BLaER1 treated with 17β-estradiol and CSF1 and Interleukin-3, amounts not matched to agents 10 nM and 100 nM (cell line): ENCODE measurements at regions not wholly inside any gene's neighbourhood (a gene's known extent, or its start where the extent isn't known, plus 50 kb on each side); places are given as distances from the start of the nearest gene placed in this dataset.

Source experiments
- H3K27ac ChIP-seq, 11 experiments: shearing (Covaris generic); formaldehyde crosslinking; 2 replicates each; pipeline ENCODE4 v1.8.1; 2022
- H3K27me3 ChIP-seq, 11 experiments: shearing (Covaris generic); formaldehyde crosslinking; 2 replicates each; pipeline ENCODE4 v1.8.1; 2022
- H3K36me3 ChIP-seq, 11 experiments: shearing (Covaris generic); formaldehyde crosslinking; 2 replicates each; pipeline ENCODE4 v1.8.1; 2022
- H3K4me1 ChIP-seq, 10 experiments: shearing (Covaris generic); formaldehyde crosslinking; 2 replicates each; pipeline ENCODE4 v1.8.1; 2022
- H3K4me2 ChIP-seq, 11 experiments: shearing (Covaris generic); formaldehyde crosslinking; 2 replicates each; pipeline ENCODE4 v1.8.1; 2022
- H3K4me3 ChIP-seq, 10 experiments: shearing (Covaris generic); formaldehyde crosslinking; 2 replicates each; pipeline ENCODE4 v1.8.1; 2022
- H3K9ac ChIP-seq, 11 experiments: shearing (Covaris generic); formaldehyde crosslinking; 2 replicates each; pipeline ENCODE4 v1.8.1; 2022
- H3K9me3 ChIP-seq, 11 experiments: shearing (Covaris generic); formaldehyde crosslinking; replicated peaks in 1 of 11; 2 replicates each; pipeline ENCODE4 v1.8.1; 2022
- H4K20me1 ChIP-seq, 11 experiments: shearing (Covaris generic); formaldehyde crosslinking; 2 replicates each; pipeline ENCODE4 v1.8.1; 2022
- Cebpa-rat ChIP-seq, 11 experiments: shearing (Covaris generic); IDR thresholded peaks; 2 replicates each; pipeline ENCODE4 v1.8.1; 2022

GRCh38 chr4:124806403-124806802 lies 93.9 kb upstream of the ANKRD50 start:
- no peak overlapping the region for H3K9ac ChIP-seq
- H3K4me2 ChIP-seq: no peak overlapping the region
- H3K4me1 ChIP-seq: no peaks in the 10 kb centered on the region
- no peaks in the 10 kb centered on the region for H3K36me3 ChIP-seq
- H4K20me1 ChIP-seq: no peaks in the 10 kb centered on the region
- no peaks in the 10 kb centered on the region for H3K27me3 ChIP-seq
- H3K9me3 ChIP-seq: peaks cover 0 to 5% (median 1%) of the 10 kb centered on the region in 11 experiments; a peak in 12 of 22 replicates
- no peak overlapping the region for H3K27ac ChIP-seq
- no peak for TF ChIP-seq Cebpa-rat (IDR thresholded peaks at IDR 0.05)
- no peak overlapping the region for H3K4me3 ChIP-seq

GRCh38 chr4:124804584-124804983 lies 92.1 kb upstream of the ANKRD50 start:
- Histone ChIP-seq H3K36me3 (no peaks in the 10 kb centered on the region), H3K27me3 (no peaks in the 10 kb centered on the region), H4K20me1 (no peaks in the 10 kb centered on the region), H3K9ac (no peak overlapping the region), H3K9me3 (no peaks in the 10 kb centered on the region), H3K4me2 (no peak overlapping the region), H3K4me3 (no peak overlapping the region), H3K4me1 (no peaks in the 10 kb centered on the region), H3K27ac (no peak overlapping the region)
- TF ChIP-seq Cebpa-rat (IDR thresholded peaks at IDR 0.05): no peak

- Histone ChIP-seq H3K36me3 (no peaks in the 10 kb centered on the region), H3K9ac (no peak overlapping the region), H3K27me3 (no peaks in the 10 kb centered on the region), H3K27ac (no peak overlapping the region), H4K20me1 (no peaks in the 10 kb centered on the region), H3K9me3 (no peaks in the 10 kb centered on the region), H3K4me1 (no peaks in the 10 kb centered on the region), H3K4me2 (no peak overlapping the region), H3K4me3 (no peak overlapping the region)
- TF ChIP-seq Cebpa-rat (IDR thresholded peaks at IDR 0.05): no peak
Measured at GRCh38 chr4:124804041-124804440, 91.5 kb upstream of the ANKRD50 start.

- no peaks in the 10 kb centered on the region for H3K27me3 ChIP-seq
- no peak overlapping the region for H3K4me2 ChIP-seq
- H3K27ac ChIP-seq: no peak overlapping the region
- no peaks in the 10 kb centered on the region for H4K20me1 ChIP-seq
- H3K4me3 ChIP-seq: no peak overlapping the region
- no peak for TF ChIP-seq Cebpa-rat (IDR thresholded peaks at IDR 0.05)
- H3K36me3 ChIP-seq: no peaks in the 10 kb centered on the region
- H3K4me1 ChIP-seq: no peaks in the 10 kb centered on the region
- no peaks in the 10 kb centered on the region for H3K9me3 ChIP-seq
- no peak overlapping the region for H3K9ac ChIP-seq
Measured at GRCh38 chr4:124803641-124804040, 91.1 kb upstream of the ANKRD50 start.

GRCh38 chr4:124803026-124803425 lies 90.5 kb upstream of the ANKRD50 start:
- no peak overlapping the region for H3K9ac ChIP-seq
- H4K20me1 ChIP-seq: no peaks in the 10 kb centered on the region
- H3K36me3 ChIP-seq: no peaks in the 10 kb centered on the region
- TF ChIP-seq Cebpa-rat (IDR thresholded peaks at IDR 0.05): no peak
- no peaks in the 10 kb centered on the region for H3K4me1 ChIP-seq
- H3K4me2 ChIP-seq: no peak overlapping the region
- H3K27me3 ChIP-seq: no peaks in the 10 kb centered on the region
- H3K9me3 ChIP-seq: no peaks in the 10 kb centered on the region
- H3K4me3 ChIP-seq: no peak overlapping the region
- no peak overlapping the region for H3K27ac ChIP-seq

GRCh38 chr4:124797223-124797622 lies 84.7 kb upstream of the ANKRD50 start:
- H4K20me1 ChIP-seq: no peaks in the 10 kb centered on the region
- no peak for TF ChIP-seq Cebpa-rat (IDR thresholded peaks at IDR 0.05)
- H3K9ac ChIP-seq: no peak overlapping the region
- no peaks in the 10 kb centered on the region for H3K9me3 ChIP-seq
- H3K27me3 ChIP-seq: no peaks in the 10 kb centered on the region
- no peaks in the 10 kb centered on the region for H3K4me1 ChIP-seq
- H3K4me3 ChIP-seq: no peak overlapping the region
- no peak overlapping the region for H3K4me2 ChIP-seq
- H3K36me3 ChIP-seq: no peaks in the 10 kb centered on the region
- no peak overlapping the region for H3K27ac ChIP-seq

GRCh38 chr4:124790471-124790870 lies 77.9 kb upstream of the ANKRD50 start:
- H3K9me3 ChIP-seq: no peaks in the 10 kb centered on the region
- no peaks in the 10 kb centered on the region for H3K4me1 ChIP-seq
- H3K36me3 ChIP-seq: no peaks in the 10 kb centered on the region
- H4K20me1 ChIP-seq: no peaks in the 10 kb centered on the region
- TF ChIP-seq Cebpa-rat (IDR thresholded peaks at IDR 0.05): no peak
- no peaks in the 10 kb centered on the region for H3K27me3 ChIP-seq
- no peak overlapping the region for H3K27ac ChIP-seq
- H3K4me2 ChIP-seq: no peak overlapping the region
- H3K9ac ChIP-seq: no peak overlapping the region
- no peak overlapping the region for H3K4me3 ChIP-seq

GRCh38 chr4:124786634-124787033 lies 74.1 kb upstream of the ANKRD50 start:
- H3K9ac ChIP-seq: no peak overlapping the region
- H3K9me3 ChIP-seq: no peaks in the 10 kb centered on the region
- no peak overlapping the region for H3K4me2 ChIP-seq
- H4K20me1 ChIP-seq: no peaks in the 10 kb centered on the region
- no peaks in the 10 kb centered on the region for H3K4me1 ChIP-seq
- H3K36me3 ChIP-seq: no peaks in the 10 kb centered on the region
- no peak overlapping the region for H3K4me3 ChIP-seq
- no peaks in the 10 kb centered on the region for H3K27me3 ChIP-seq
- TF ChIP-seq Cebpa-rat (IDR thresholded peaks at IDR 0.05): no peak
- H3K27ac ChIP-seq: no peak overlapping the region

GRCh38 chr4:124785645-124786044 lies 73.1 kb upstream of the ANKRD50 start:
- Histone ChIP-seq H3K4me3 (no peak overlapping the region), H3K27me3 (no peaks in the 10 kb centered on the region), H4K20me1 (no peaks in the 10 kb centered on the region), H3K36me3 (no peaks in the 10 kb centered on the region), H3K4me1 (no peaks in the 10 kb centered on the region), H3K9me3 (no peaks in the 10 kb centered on the region), H3K27ac (no peak overlapping the region), H3K4me2 (no peak overlapping the region), H3K9ac (no peak overlapping the region)
- TF ChIP-seq Cebpa-rat (IDR thresholded peaks at IDR 0.05): no peak

GRCh38 chr4:124783847-124784246 lies 71.3 kb upstream of the ANKRD50 start:
- H3K9ac ChIP-seq: no peak overlapping the region
- H3K4me1 ChIP-seq: no peaks in the 10 kb centered on the region
- H3K27me3 ChIP-seq: no peaks in the 10 kb centered on the region
- no peaks in the 10 kb centered on the region for H3K9me3 ChIP-seq
- no peak overlapping the region for H3K4me2 ChIP-seq
- no peak overlapping the region for H3K4me3 ChIP-seq
- TF ChIP-seq Cebpa-rat (IDR thresholded peaks at IDR 0.05): no peak
- H3K27ac ChIP-seq: no peak overlapping the region
- no peaks in the 10 kb centered on the region for H4K20me1 ChIP-seq
- H3K36me3 ChIP-seq: no peaks in the 10 kb centered on the region

- Histone ChIP-seq H3K36me3 (no peaks in the 10 kb centered on the region), H3K27ac (no peak overlapping the region), H3K4me2 (no peak overlapping the region), H3K4me3 (no peak overlapping the region), H3K27me3 (no peaks in the 10 kb centered on the region), H3K9me3 (no peaks in the 10 kb centered on the region), H3K9ac (no peak overlapping the region), H4K20me1 (no peaks in the 10 kb centered on the region), H3K4me1 (no peaks in the 10 kb centered on the region)
- no peak for TF ChIP-seq Cebpa-rat (IDR thresholded peaks at IDR 0.05)
Measured at GRCh38 chr4:124777007-124777406, 64.5 kb upstream of the ANKRD50 start.
